ENCODE measurements at regions not wholly inside any gene's neighbourhood (a gene's known extent, or its start where the extent isn't known, plus 50 kb on each side); places are given as distances from the start of the nearest gene placed in this dataset.

GRCh38 chr6:165749163-165749562, 86.1 kb upstream of the PDE10A start:
- no peak for DNase-seq (ENCODE audit: low spot score)

- DNase-seq (ENCODE audit: low spot score) = no peak
Observed at GRCh38 chr6:165748390-165748789, 85.3 kb upstream of the PDE10A start.

GRCh38 chr6:165747963-165748362, 84.9 kb upstream of the PDE10A start:
- DNase-seq (ENCODE audit: low spot score) = no peak

GRCh38 chr6:165746331-165746730, 83.3 kb upstream of the PDE10A start:
- DNase-seq (ENCODE audit: low spot score) = no peak

- no peak for DNase-seq (ENCODE audit: low spot score)
Observed at GRCh38 chr6:165745492-165745891, 82.5 kb upstream of the PDE10A start.

- DNase-seq (ENCODE audit: low spot score) = no peak
Observed at GRCh38 chr6:165744555-165745228, 81.7 kb upstream of the PDE10A start.

- no peak for DNase-seq (ENCODE audit: low spot score)
Observed at GRCh38 chr6:165743366-165743898, 80.4 kb upstream of the PDE10A start.

GRCh38 chr6:165742047-165742446, 79.0 kb upstream of the PDE10A start:
- DNase-seq (ENCODE audit: low spot score) = no peak

GRCh38 chr6:165737396-165737795, 74.4 kb upstream of the PDE10A start:
- no peak for DNase-seq (ENCODE audit: low spot score)

- DNase-seq (ENCODE audit: low spot score) = no peak
Observed at GRCh38 chr6:165735065-165735464, 72.0 kb upstream of the PDE10A start.

- no peak for DNase-seq (ENCODE audit: low spot score)
Observed at GRCh38 chr6:165733489-165733791, 70.4 kb upstream of the PDE10A start.

GRCh38 chr6:165732696-165733488, 69.9 kb upstream of the PDE10A start:
- no peak for DNase-seq (ENCODE audit: low spot score)

- peak; percentile 61 for DNase-seq (ENCODE audit: low spot score)
Observed at GRCh38 chr6:165729307-165729936, 66.4 kb upstream of the PDE10A start.

GRCh38 chr6:165728216-165728615, 65.2 kb upstream of the PDE10A start:
- no peak for DNase-seq (ENCODE audit: low spot score)

GRCh38 chr6:165726965-165727381, 63.9 kb upstream of the PDE10A start:
- no peak for DNase-seq (ENCODE audit: low spot score)

GRCh38 chr6:165726290-165726875, 63.3 kb upstream of the PDE10A start:
- DNase-seq (ENCODE audit: low spot score) = no peak

- no peak for DNase-seq (ENCODE audit: low spot score)
Observed at GRCh38 chr6:165725201-165725600, 62.2 kb upstream of the PDE10A start.

- no peak for DNase-seq (ENCODE audit: low spot score)
Observed at GRCh38 chr6:165723326-165723725, 60.3 kb upstream of the PDE10A start.

GRCh38 chr6:165722022-165722421, 59.0 kb upstream of the PDE10A start:
- no peak for DNase-seq (ENCODE audit: low spot score)

- DNase-seq (ENCODE audit: low spot score) = no peak
Observed at GRCh38 chr6:165721356-165721755, 58.3 kb upstream of the PDE10A start.

GRCh38 chr6:165718491-165718891, 55.5 kb upstream of the PDE10A start:
- DNase-seq (ENCODE audit: low spot score) = no peak

- no peak for DNase-seq (ENCODE audit: low spot score)
Observed at GRCh38 chr6:165717732-165718465, 54.9 kb upstream of the PDE10A start.
